ENCODE measurements at regions not wholly inside any gene's neighbourhood (a gene's known extent, or its start where the extent isn't known, plus 50 kb on each side); places are given as distances from the start of the nearest gene placed in this dataset.
"Not testable (repeated sequence)": the region's sequence is repeated elsewhere in the genome, so short reads cannot be mapped to it uniquely, and the experiment has no call there.

- peak; percentile 5 to 45 for DNase-seq
Observed at GRCh38 chr7:83882551-83882950, 233.6 kb upstream of the SEMA3E start.

- DNase-seq = no peak
Observed at GRCh38 chr7:83879063-83879462, 230.1 kb upstream of the SEMA3E start.

GRCh38 chr7:83878614-83879013 is 229.7 kb upstream of the SEMA3E start:
- no peak for DNase-seq

GRCh38 chr7:83876593-83876992 is 227.7 kb upstream of the SEMA3E start:
- DNase-seq = no peak

- peak in 1 of 2 experiments; percentile 39 for DNase-seq
Observed at GRCh38 chr7:83873459-83873858, 224.5 kb upstream of the SEMA3E start.

GRCh38 chr7:83872501-83872900 is 223.6 kb upstream of the SEMA3E start:
- peak; percentile 83 to 92 for DNase-seq

GRCh38 chr7:83870515-83870914 is 221.6 kb upstream of the SEMA3E start:
- no peak for DNase-seq

- no peak for DNase-seq
Observed at GRCh38 chr7:83866582-83866981, 217.6 kb upstream of the SEMA3E start.

GRCh38 chr7:83864551-83864950 is 215.6 kb upstream of the SEMA3E start:
- DNase-seq = no peak

- DNase-seq = no peak
Observed at GRCh38 chr7:83863906-83864305, 215.0 kb upstream of the SEMA3E start.

- DNase-seq = no peak
Observed at GRCh38 chr7:83861876-83862275, 212.9 kb upstream of the SEMA3E start.

- DNase-seq = no peak
Observed at GRCh38 chr7:83859827-83860226, 210.9 kb upstream of the SEMA3E start.

GRCh38 chr7:83857691-83858090 is 208.8 kb upstream of the SEMA3E start:
- DNase-seq = no peak

GRCh38 chr7:83856094-83856493 is 207.2 kb upstream of the SEMA3E start:
- no peak for DNase-seq

GRCh38 chr7:83852136-83852535 is 203.2 kb upstream of the SEMA3E start:
- DNase-seq = no peak

GRCh38 chr7:83851551-83851950 is 202.6 kb upstream of the SEMA3E start:
- DNase-seq = no peak

- no peak for DNase-seq
Observed at GRCh38 chr7:83850941-83851340, 202.0 kb upstream of the SEMA3E start.

- no peak for DNase-seq
Observed at GRCh38 chr7:83850125-83850524, 201.2 kb upstream of the SEMA3E start.

- peak in 1 of 2 experiments; percentile 14 for DNase-seq
Observed at GRCh38 chr7:83849131-83849530, 200.2 kb upstream of the SEMA3E start.

- DNase-seq = no peak
Observed at GRCh38 chr7:83842894-83843293, 194.0 kb upstream of the SEMA3E start.

GRCh38 chr7:83837683-83838082 is 188.7 kb upstream of the SEMA3E start:
- no peak for DNase-seq

- DNase-seq = peak in 1 of 2 experiments; percentile 62
Observed at GRCh38 chr7:83836028-83836427, 187.1 kb upstream of the SEMA3E start.

- DNase-seq = no peak
Observed at GRCh38 chr7:83835424-83835823, 186.5 kb upstream of the SEMA3E start.

GRCh38 chr7:83833721-83834120 is 184.8 kb upstream of the SEMA3E start:
- not testable (repeated sequence) for DNase-seq

- DNase-seq = peak in 1 of 2 experiments; percentile 18
Observed at GRCh38 chr7:83832009-83832408, 183.1 kb upstream of the SEMA3E start.

GRCh38 chr7:83827036-83827435 is 178.1 kb upstream of the SEMA3E start:
- no peak for DNase-seq

Data from NCI-H2081 (cell line).